Fibroblast of lung (primary cell): ENCODE measurements at regions not wholly inside any gene's neighbourhood (a gene's known extent, or its start where the extent isn't known, plus 50 kb on each side); places are given as distances from the start of the nearest gene placed in this dataset.

Experiments used
- EZH2 ChIP-seq: IDR thresholded peaks from 2 replicates; pipeline ENCODE4 v1.5.1; 2012; ENCODE audit warnings: low read length, control low read depth, mild to moderate bottlenecking; ENCODE audit errors: missing control alignments
- TF ChIP-seq, protein P1 (sequence below), 2 donors: IDR thresholded peaks in 1 of 2; conservative IDR thresholded peaks in 1 of 2; 1 replicate in 1 of 2; 2 replicates in 1 of 2; pipeline ENCODE4 v1.5.1; 2011 to 2012; ENCODE audit warnings: low read length in 2 of 2, control low read depth in 1 of 2, inconsistent platforms in 1 of 2, low read depth in 1 of 2, mild to moderate bottlenecking in 1 of 2

DNA sequence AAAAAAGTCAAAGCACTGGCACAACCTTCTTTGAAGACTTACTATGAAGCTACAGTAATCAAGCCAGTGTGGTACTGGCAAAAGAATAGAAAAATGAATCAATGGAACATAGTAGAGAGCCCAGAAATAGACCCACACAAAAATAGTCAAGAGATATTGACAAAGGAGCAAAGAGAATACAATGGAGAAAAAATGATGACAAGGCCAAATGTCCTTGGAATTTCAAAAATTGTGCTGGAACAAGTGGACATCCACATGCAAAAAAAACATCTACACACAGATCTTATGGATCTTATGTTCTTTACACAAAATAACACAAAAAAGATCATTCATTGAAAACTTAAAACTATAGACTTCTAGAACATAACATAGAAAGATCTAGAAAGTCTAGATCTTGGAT is 1379.7 kb upstream of the SEL1L start:
- TF ChIP-seq, protein P1, sequence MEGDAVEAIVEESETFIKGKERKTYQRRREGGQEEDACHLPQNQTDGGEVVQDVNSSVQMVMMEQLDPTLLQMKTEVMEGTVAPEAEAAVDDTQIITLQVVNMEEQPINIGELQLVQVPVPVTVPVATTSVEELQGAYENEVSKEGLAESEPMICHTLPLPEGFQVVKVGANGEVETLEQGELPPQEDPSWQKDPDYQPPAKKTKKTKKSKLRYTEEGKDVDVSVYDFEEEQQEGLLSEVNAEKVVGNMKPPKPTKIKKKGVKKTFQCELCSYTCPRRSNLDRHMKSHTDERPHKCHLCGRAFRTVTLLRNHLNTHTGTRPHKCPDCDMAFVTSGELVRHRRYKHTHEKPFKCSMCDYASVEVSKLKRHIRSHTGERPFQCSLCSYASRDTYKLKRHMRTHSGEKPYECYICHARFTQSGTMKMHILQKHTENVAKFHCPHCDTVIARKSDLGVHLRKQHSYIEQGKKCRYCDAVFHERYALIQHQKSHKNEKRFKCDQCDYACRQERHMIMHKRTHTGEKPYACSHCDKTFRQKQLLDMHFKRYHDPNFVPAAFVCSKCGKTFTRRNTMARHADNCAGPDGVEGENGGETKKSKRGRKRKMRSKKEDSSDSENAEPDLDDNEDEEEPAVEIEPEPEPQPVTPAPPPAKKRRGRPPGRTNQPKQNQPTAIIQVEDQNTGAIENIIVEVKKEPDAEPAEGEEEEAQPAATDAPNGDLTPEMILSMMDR (conservative IDR thresholded peaks at IDR 0.05 in 1 of 2, IDR thresholded peaks at IDR 0.05 in 1 of 2; ENCODE audit: low read depth in 1 of 2, low read length in 2 of 2), result no peak
- TF ChIP-seq EZH2, result no peak
